ENCODE measurements at regions not wholly inside any gene's neighbourhood (a gene's known extent, or its start where the extent isn't known, plus 50 kb on each side); places are given as distances from the start of the nearest gene placed in this dataset.

- TF ChIP-seq CTCF (IDR thresholded peaks at IDR 0.05 in 4 of 5, conservative IDR thresholded peaks at IDR 0.05 in 1 of 5) (no peak), POLR2A (IDR thresholded peaks at IDR 0.05) (no peak)
These were observed 88.9 kb upstream of the ODAD2 start for GRCh38 chr10:28087661-28088351.
